A673 (cell line): ENCODE measurements at regions not wholly inside any gene's neighbourhood (a gene's known extent, or its start where the extent isn't known, plus 50 kb on each side); places are given as distances from the start of the nearest gene placed in this dataset.

Source experiments
- BruUV-seq: library from RNA; stranded (reverse); fragments of 400-500 nt; replicated peaks from 2 replicates; lab custom pipeline; 2021; lab: Mats Ljungman, UMichigan
- CTCF ChIA-PET: fragments of 300-600 bp; sonication (Branson Sonifier 250); formaldehyde crosslinking; loops from one replicate; lab custom pipeline; 2022; ENCODE audit warnings: antibody characterized with exemption; lab: Charles Lee
- POLR2A ChIA-PET: fragments of 300-600 bp; sonication (Branson Sonifier 250); formaldehyde crosslinking; loops from one replicate; lab custom pipeline; 2022; ENCODE audit warnings: antibody characterized with exemption; ENCODE audit not compliant: low non-redundant PET; lab: Charles Lee
- DNase-seq: peaks from one replicate; pipeline ENCODE4 v3.0.0-alpha.2; 2015; ENCODE audit warnings: low spot score
- H3K27ac ChIP-seq: fragments of 200-600 bp; sonication (generic); 2 replicates; pipeline ENCODE4 v1.5.1; 2016; ENCODE audit warnings: mixed run types, low read depth, mild to moderate bottlenecking, mixed read lengths, antibody characterized with exemption, low read length; ENCODE audit not compliant: poor library complexity, severe bottlenecking
- H3K27me3 ChIP-seq: fragments of 200-600 bp; sonication (generic); replicated peaks from 2 replicates; pipeline ENCODE4 v1.6.1; 2017; ENCODE audit warnings: mixed run types, low read depth, mild to moderate bottlenecking, mixed read lengths, antibody characterized with exemption, low read length; ENCODE audit not compliant: insufficient read depth, poor library complexity
- H3K36me3 ChIP-seq: fragments of 200-600 bp; sonication (generic); 2 replicates; pipeline ENCODE4 v1.6.1; 2016; ENCODE audit warnings: mixed run types, mild to moderate bottlenecking, mixed read lengths, antibody characterized with exemption, low read length; ENCODE audit not compliant: insufficient read depth, poor library complexity, severe bottlenecking
- H3K4me1 ChIP-seq: fragments of 200-600 bp; sonication (generic); 2 replicates; pipeline ENCODE4 v1.6.1; 2017; ENCODE audit warnings: mixed run types, mild to moderate bottlenecking, mixed read lengths, antibody characterized with exemption, low read length; ENCODE audit not compliant: insufficient read depth, poor library complexity, severe bottlenecking
- H3K4me3 ChIP-seq: fragments of 200-600 bp; sonication (generic); 2 replicates; pipeline ENCODE4 v1.5.1; 2016; ENCODE audit warnings: low read depth, mixed run types, mild to moderate bottlenecking, mixed read lengths, low read length; ENCODE audit not compliant: poor library complexity, severe bottlenecking
- H3K9me3 ChIP-seq: fragments of 200-600 bp; sonication (generic); 2 replicates; pipeline ENCODE4 v1.6.1; 2016; ENCODE audit warnings: mixed run types, low read depth, mild to moderate bottlenecking, mixed read lengths, antibody characterized with exemption, low read length; ENCODE audit not compliant: poor library complexity, severe bottlenecking
- CTCF ChIP-seq: fragments of 300-800, 200-600 bp; sonication (generic); conservative IDR thresholded peaks from 2 replicates; pipeline ENCODE4 v1.5.1; 2017; ENCODE audit warnings: low read depth, mild to moderate bottlenecking, antibody characterized with exemption, low read length, moderate library complexity, mixed read lengths
- EZH2 ChIP-seq: fragments of 200-600 bp; sonication (generic); IDR thresholded peaks from 2 replicates; pipeline ENCODE4 v1.6.1; 2017; ENCODE audit warnings: borderline replicate concordance, low read depth, mild to moderate bottlenecking, mixed read lengths, antibody characterized with exemption, low read length; ENCODE audit not compliant: poor library complexity, severe bottlenecking
- intact Hi-C: fragments of 100-400 bp; cut with micrococcal nuclease; formaldehyde crosslinking; loops from one replicate; pipeline ENCODE4 v1.10.0; 2022; ENCODE audit not compliant: unreplicated experiment

- Histone ChIP-seq H3K4me1 (no peaks in the 10 kb centered on the region), H3K9me3 (no peaks in the 10 kb centered on the region), H3K27me3 (peaks cover 9% of the 10 kb centered on the region), H3K27ac (no peak overlapping the region), H3K36me3 (no peaks in the 10 kb centered on the region), H3K4me3 (no peak overlapping the region)
- ChIA-PET CTCF (no interaction called here), POLR2A (no interaction called here)
- no peak for DNase-seq
- intact Hi-C loops = no loop called here
- TF ChIP-seq CTCF (no peak), EZH2 (no peak)
- BruUV-seq = no TSS peak
Observed at GRCh38 chr13:79227418-79227817, 178.6 kb downstream of the RBM26 start.

GRCh38 chr13:79226938-79227337 lies 179.1 kb downstream of the RBM26 start:
- ChIA-PET CTCF (no interaction called here), POLR2A (no interaction called here)

GRCh38 chr13:79226250-79226649 lies 179.8 kb downstream of the RBM26 start:
- Histone ChIP-seq H3K4me1 (no peaks in the 10 kb centered on the region), H3K36me3 (no peaks in the 10 kb centered on the region), H3K27me3 (peaks cover 9% of the 10 kb centered on the region), H3K9me3 (no peaks in the 10 kb centered on the region), H3K4me3 (no peak overlapping the region), H3K27ac (no peak overlapping the region)
- ChIA-PET CTCF (no interaction called here), POLR2A (interaction anchor here (0.6 kb wide), 1 partner anchor 255 kb away, joined by 6 read pairs; the partner anchor contains the start of gene NDFIP2)
- DNase-seq = no peak
- no TSS peak for BruUV-seq
- TF ChIP-seq CTCF (no peak), EZH2 (no peak)
- intact Hi-C loops = no loop called here

More at GRCh38 chr13:79226938-79227337, 179.1 kb downstream of the RBM26 start:
- H3K9me3 ChIP-seq = no peaks in the 10 kb centered on the region
- H3K4me3 ChIP-seq = no peak overlapping the region
- BruUV-seq = no TSS peak
- intact Hi-C loops = no loop called here
- no peaks in the 10 kb centered on the region for H3K4me1 ChIP-seq
- no peak for TF ChIP-seq EZH2
- no peak for TF ChIP-seq CTCF
- peaks cover 9% of the 10 kb centered on the region for H3K27me3 ChIP-seq
- no peaks in the 10 kb centered on the region for H3K36me3 ChIP-seq
- no peak overlapping the region for H3K27ac ChIP-seq
- no peak for DNase-seq
